NT2/D1 (cell line): ENCODE measurements at regions not wholly inside any gene's neighbourhood (a gene's known extent, or its start where the extent isn't known, plus 50 kb on each side); places are given as distances from the start of the nearest gene placed in this dataset.

Experiments used
- DNase-seq: peaks from one replicate; pipeline ENCODE4 v3.0.0-alpha.2; 2011; ENCODE audit warnings: low read depth, low spot score
- H3K27me3 ChIP-seq: 2 replicates; pipeline ENCODE4 v1.6.0; 2011; ENCODE audit warnings: mild to moderate bottlenecking; ENCODE audit not compliant: insufficient read length, insufficient read depth
- H3K36me3 ChIP-seq: 2 replicates; pipeline ENCODE4 v1.6.1; 2011; ENCODE audit warnings: mild to moderate bottlenecking, low read length, mixed read lengths; ENCODE audit not compliant: insufficient read depth, insufficient read length
- H3K4me1 ChIP-seq: 2 replicates; pipeline ENCODE4 v1.5.1; 2011; ENCODE audit not compliant: insufficient read depth, insufficient read length
- H3K4me3 ChIP-seq: 2 replicates; pipeline ENCODE4 v1.5.1; 2011; ENCODE audit warnings: low read depth; ENCODE audit not compliant: insufficient read length
- H3K9ac ChIP-seq: 2 replicates; pipeline ENCODE4 v1.6.0; 2011; ENCODE audit warnings: low read depth; ENCODE audit not compliant: insufficient read length
- H3K9me3 ChIP-seq: 2 replicates; pipeline ENCODE4 v1.5.1; 2011; ENCODE audit warnings: mild to moderate bottlenecking, low read length; ENCODE audit not compliant: insufficient read depth
- SUZ12 ChIP-seq: IDR thresholded peaks from 2 replicates; pipeline ENCODE4 v1.6.1; 2011; ENCODE audit not compliant: insufficient read length, insufficient read depth; ENCODE audit errors: extremely low read depth
- YY1 ChIP-seq: IDR thresholded peaks from 2 replicates; pipeline ENCODE4 v1.6.1; 2011; ENCODE audit not compliant: insufficient read length, insufficient read depth
- ZNF274 ChIP-seq: IDR thresholded peaks from 2 replicates; pipeline ENCODE4 v1.6.1; 2011; ENCODE audit warnings: mild to moderate bottlenecking, low read depth, low read length

GRCh38 chr3:177429079-177429478, 231.8 kb upstream of the TBL1XR1 start:
- Histone ChIP-seq H3K4me3 (no peak overlapping the region), H3K36me3 (no peaks in the 10 kb centered on the region), H3K9ac (no peak overlapping the region), H3K4me1 (peaks cover 3% of the 10 kb centered on the region), H3K9me3 (no peaks in the 10 kb centered on the region), H3K27me3 (no peaks in the 10 kb centered on the region)
- no peak for DNase-seq
- TF ChIP-seq SUZ12: no peak
- TF ChIP-seq ZNF274: no peak
- no peak for TF ChIP-seq YY1

DNA sequence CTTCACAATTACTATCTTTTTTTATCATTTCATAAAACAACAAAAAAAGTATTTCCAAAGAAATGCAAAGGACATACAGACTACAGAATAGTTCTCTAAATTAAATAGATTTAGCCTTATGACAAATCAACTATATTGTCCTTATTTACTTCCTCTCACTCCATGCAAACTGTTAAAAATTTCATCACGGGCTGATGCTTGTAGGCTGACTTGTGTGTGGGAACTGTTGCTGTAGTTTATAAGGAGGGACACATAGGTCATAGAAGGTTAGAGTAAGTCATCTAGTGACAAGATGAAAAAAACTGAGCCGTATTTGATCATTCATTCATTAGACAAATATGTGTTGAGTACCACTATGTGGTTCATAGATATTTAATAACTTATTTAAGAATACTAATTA, 232.5 kb upstream of the TBL1XR1 start:
- H3K4me1 ChIP-seq: peaks cover 3% of the 10 kb centered on the region
- H3K4me3 ChIP-seq: no peak overlapping the region
- H3K9me3 ChIP-seq: no peaks in the 10 kb centered on the region
- H3K27me3 ChIP-seq: no peaks in the 10 kb centered on the region
- no peaks in the 10 kb centered on the region for H3K36me3 ChIP-seq
- DNase-seq: no peak
- H3K9ac ChIP-seq: no peak overlapping the region
- TF ChIP-seq YY1 (no peak), ZNF274 (no peak), SUZ12 (no peak)

DNA sequence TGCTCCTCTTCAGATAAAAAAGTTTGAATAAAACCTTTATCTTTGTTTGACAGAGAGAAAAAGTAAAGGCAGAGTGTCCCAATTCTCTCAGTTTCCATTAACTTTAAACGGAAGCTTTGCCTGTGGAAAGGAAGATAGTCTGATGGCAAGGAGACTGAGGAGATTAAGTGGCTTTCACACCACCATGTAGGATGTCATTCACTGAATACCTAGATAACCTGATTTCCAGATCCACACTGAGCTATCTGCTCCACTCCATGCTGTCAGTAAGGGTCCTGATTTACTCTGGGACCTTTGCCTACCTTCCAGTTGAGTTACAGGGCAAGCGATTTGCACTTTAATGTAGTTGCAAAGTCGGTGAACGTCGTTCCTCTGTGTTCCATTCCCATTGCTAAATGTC, 233.4 kb upstream of the TBL1XR1 start:
- Histone ChIP-seq H3K36me3 (no peaks in the 10 kb centered on the region), H3K4me3 (no peak overlapping the region), H3K27me3 (no peaks in the 10 kb centered on the region), H3K4me1 (peaks cover 3% of the 10 kb centered on the region), H3K9me3 (no peaks in the 10 kb centered on the region), H3K9ac (no peak overlapping the region)
- TF ChIP-seq SUZ12 (no peak), YY1 (no peak), ZNF274 (no peak)
- DNase-seq: no peak

DNA sequence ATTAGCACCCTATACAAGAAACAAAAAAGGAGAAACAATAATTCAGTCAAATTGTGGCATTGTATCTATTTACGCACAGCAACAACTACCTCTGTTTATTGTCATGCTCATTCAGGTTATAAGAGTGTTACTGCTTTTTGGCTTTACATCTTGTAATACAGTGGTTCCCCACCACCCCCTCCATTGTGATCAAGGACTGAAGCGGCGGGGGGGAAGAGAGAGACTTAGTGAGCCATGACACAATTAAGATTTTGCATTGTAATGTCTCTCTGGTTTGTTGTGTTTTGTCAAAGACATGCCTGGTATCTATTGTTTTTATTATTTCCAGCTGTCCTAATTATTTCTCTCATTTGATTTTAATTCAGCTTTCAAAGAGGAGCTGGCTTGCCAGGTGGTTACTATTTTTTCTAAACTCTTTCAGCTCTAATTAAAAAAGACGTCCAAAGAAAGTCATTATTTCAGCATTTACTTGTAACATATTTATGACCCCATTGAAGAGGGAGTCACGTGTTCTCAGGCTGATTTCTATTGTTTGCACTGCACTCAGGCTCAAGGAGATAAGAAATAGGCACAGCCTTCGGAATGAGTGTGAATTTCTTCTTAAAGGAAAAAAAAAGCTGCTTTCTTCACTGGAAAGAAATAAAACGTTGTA, 234.4 kb upstream of the TBL1XR1 start:
- Histone ChIP-seq H3K27me3 (no peaks in the 10 kb centered on the region), H3K4me1 (peaks cover 3% of the 10 kb centered on the region), H3K4me3 (no peak overlapping the region), H3K9me3 (no peaks in the 10 kb centered on the region), H3K36me3 (no peaks in the 10 kb centered on the region), H3K9ac (peak overlapping the region; percentile 5)
- TF ChIP-seq SUZ12 (no peak), ZNF274 (no peak), YY1 (no peak)
- DNase-seq: no peak

GRCh38 chr3:177435301-177435700, 238.0 kb upstream of the TBL1XR1 start:
- no peak for DNase-seq
- Histone ChIP-seq H3K9me3 (no peaks in the 10 kb centered on the region), H3K36me3 (no peaks in the 10 kb centered on the region), H3K27me3 (no peaks in the 10 kb centered on the region), H3K4me1 (peaks cover 3% of the 10 kb centered on the region), H3K4me3 (no peak overlapping the region), H3K9ac (no peak overlapping the region)
- TF ChIP-seq ZNF274: no peak
- no peak for TF ChIP-seq SUZ12
- TF ChIP-seq YY1: no peak

GRCh38 chr3:177437513-177438337, 240.4 kb upstream of the TBL1XR1 start:
- H3K36me3 ChIP-seq: no peaks in the 10 kb centered on the region
- H3K4me1 ChIP-seq: no peaks in the 10 kb centered on the region
- H3K4me3 ChIP-seq: no peak overlapping the region
- TF ChIP-seq SUZ12 (no peak), YY1 (no peak), ZNF274 (no peak)
- DNase-seq: no peak
- no peaks in the 10 kb centered on the region for H3K27me3 ChIP-seq
- H3K9me3 ChIP-seq: no peaks in the 10 kb centered on the region
- no peak overlapping the region for H3K9ac ChIP-seq

DNA sequence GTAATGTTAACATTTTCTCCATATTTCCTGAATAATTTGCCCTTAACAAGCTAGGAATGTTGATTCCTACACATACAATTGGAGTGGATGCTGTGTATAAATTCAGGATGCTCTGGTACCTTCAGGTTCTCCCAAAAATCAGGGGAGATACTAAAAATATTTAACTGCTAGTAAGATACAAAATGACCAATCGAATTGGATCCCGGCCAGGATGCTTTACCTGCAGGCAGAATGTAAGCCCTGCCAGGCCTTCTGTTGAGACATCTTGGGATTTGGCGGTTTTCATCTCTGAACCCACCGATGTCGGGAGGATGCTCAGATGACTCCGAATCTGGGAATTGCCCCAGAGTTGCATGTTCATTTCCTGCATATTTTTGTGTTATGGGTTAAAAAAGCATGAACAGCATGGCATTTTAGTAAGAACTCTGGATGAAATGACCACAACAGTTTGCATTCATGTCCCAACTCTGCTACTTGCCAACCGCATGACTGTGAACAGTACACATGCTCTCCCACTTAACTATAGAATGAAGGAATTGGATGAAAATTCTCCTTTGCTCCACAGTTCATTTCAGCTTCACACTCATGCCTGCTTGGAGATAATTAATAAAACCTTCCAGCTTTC, 241.4 kb upstream of the TBL1XR1 start:
- Histone ChIP-seq H3K4me1 (no peaks in the 10 kb centered on the region), H3K4me3 (no peak overlapping the region), H3K27me3 (no peaks in the 10 kb centered on the region), H3K36me3 (no peaks in the 10 kb centered on the region), H3K9me3 (no peaks in the 10 kb centered on the region), H3K9ac (no peak overlapping the region)
- TF ChIP-seq ZNF274 (no peak), SUZ12 (no peak), YY1 (no peak)
- DNase-seq: no peak
